HG03342 (cell line): ENCODE measurements at regions not wholly inside any gene's neighbourhood (a gene's known extent, or its start where the extent isn't known, plus 50 kb on each side); places are given as distances from the start of the nearest gene placed in this dataset.

Source experiments
- ATAC-seq: cut with Tn5 transposase; IDR thresholded peaks from one replicate; pipeline ENCODE4 v1.9.1; 2021; ENCODE audit warnings: mild to moderate bottlenecking, moderate library complexity; ENCODE audit not compliant: unreplicated experiment

- no peak for ATAC-seq
Observed at GRCh38 chr15:93459396-93459795, 370.4 kb upstream of the RGMA start.

GRCh38 chr15:93458597-93458996, 369.6 kb upstream of the RGMA start:
- no peak for ATAC-seq

DNA sequence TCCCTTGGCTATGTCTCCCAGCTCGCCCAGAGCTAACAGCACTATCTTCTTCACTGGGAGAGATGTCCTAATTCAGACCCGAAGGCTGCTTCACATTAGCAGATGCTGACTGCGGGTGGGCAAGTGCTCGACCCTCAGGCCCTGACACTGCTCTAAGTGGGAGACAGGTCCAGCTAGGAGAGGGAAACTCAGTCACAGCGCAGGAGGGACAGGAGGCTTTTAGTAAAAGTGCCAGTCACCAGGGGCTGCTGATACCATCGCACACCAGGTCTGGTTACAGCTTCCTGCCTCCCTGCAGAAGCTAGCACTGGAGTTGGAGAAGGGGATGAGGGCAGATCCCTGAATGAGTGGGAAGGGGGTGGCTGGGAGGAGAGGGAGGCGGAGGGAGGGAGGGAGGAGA, 365.8 kb upstream of the RGMA start:
- ATAC-seq = no peak

- no peak for ATAC-seq
Observed at GRCh38 chr15:93452537-93453211, 363.7 kb upstream of the RGMA start.

DNA sequence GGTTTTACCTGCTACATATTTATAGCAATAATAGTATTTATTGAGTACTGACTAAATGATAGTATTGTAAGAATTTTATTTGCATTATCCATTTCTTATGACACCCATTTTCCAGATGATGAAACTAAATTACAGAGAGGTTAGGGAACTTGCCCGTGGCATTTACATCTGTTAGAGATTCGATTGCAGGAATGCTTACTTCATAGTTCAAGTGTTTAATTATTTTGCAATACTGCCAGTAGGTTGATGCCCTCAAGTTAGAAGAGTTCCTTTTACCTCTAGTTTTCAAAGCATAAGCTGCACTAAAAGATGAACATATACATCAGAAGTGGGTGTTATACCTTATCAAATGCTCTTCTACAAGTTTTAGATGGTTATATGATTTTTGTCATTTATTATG, 362.8 kb upstream of the RGMA start:
- ATAC-seq = no peak

DNA sequence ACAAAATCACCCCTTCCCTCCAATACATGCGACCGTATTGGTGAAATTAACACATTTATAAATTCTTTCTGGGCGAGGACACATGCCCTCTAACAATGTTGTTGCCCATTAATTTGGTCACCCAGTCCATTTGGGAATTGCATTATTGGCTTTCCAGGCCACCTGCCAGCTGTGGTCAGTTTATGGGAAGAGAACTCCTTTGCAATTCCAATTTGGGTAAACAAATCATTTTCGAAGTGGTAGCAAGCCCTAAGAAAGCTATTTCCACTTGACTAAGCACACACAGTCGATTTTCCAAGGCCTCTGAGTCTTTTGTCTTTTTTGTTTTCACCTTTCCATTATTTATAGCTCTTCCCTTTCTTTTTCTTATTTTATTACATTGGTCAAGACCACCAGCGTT, 362.3 kb upstream of the RGMA start:
- ATAC-seq = no peak

DNA sequence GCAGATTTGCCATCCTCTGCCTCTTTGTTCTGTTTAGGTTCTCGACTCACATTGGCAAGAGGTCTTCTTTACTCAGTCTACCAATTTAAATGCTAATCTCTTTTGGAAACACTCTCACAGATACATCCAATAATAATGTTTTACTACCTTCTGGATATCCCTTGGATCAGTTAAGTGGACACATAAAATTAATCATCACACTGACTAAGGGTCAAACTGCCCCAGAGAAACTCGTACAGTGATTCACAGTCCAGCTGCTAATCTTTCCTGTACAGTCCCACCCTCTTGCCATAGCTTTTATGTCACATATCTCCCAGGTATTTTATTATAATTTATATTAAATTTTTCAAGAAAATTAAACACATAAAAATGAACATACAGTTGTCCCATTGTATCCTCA, 360.8 kb upstream of the RGMA start:
- no peak for ATAC-seq

DNA sequence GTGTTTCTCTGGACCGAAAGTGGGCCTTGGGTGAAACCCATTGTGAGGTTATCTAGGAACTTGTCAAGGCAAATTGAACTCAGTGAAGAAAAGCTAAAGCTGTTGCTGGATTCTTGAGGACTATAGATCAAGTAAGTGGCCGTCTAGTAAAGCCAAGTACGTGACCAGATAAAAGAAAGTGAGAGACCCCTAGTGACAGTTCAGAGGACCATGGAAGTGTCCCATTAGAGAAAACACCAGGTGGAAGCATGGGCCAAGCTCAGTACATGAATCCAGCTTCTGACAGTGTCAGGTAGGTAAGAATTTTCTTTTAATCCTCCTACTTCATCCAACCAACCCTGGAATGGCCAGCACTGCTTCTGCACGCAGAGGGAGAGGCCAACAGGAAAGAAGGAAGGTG, 349.3 kb upstream of the RGMA start:
- ATAC-seq = no peak

- no peak for ATAC-seq
Observed at GRCh38 chr15:93432474-93432873, 343.5 kb upstream of the RGMA start.

DNA sequence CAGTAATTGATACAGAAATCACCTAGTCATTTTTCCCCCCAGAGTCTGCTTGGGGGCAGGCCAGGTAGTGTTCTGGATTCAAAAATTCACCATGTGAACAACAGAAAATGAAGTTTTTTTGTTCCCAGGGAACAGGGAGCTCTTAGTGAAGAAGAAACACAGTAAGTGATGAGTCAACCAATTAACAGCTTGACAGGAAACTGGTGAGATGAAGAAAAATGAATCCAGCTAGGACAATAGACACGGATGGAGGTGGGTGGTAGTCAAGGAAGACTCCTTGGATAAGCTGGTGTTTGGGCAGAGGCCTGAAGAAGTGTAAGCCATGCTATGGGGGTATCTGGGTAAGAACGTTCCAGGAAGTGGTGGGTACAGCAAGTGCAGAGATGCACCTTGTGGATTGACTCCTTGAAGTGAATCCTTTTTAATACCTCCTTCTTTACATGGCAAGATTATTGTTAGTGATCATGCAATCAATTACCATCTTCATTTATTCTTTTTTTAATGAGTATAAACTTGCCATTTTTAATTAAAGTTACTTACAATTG, 339.9 kb upstream of the RGMA start:
- ATAC-seq = no peak

DNA sequence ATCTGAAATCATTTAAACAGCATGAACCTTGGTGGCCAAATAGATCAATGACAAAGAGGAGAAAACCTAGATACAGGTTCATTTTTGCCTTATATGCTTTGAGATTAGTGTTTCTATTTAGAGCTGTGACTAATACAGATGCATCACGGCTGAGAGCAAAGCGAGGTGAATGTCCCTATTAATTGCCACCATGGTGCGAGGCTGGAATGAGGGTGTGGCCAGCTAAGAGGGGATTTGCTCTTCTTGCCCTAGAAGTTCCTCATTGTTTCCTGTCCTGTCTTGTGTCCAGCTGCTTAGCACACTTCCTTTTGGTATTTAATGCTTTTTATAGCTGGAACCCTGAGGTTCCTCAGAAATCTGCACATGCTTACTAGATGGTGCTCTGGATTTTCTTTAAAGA, 339.1 kb upstream of the RGMA start:
- no peak for ATAC-seq

- ATAC-seq = no peak
Observed at GRCh38 chr15:93424131-93424530, 335.1 kb upstream of the RGMA start.

- ATAC-seq = no peak
Observed at GRCh38 chr15:93422476-93422875, 333.5 kb upstream of the RGMA start.

DNA sequence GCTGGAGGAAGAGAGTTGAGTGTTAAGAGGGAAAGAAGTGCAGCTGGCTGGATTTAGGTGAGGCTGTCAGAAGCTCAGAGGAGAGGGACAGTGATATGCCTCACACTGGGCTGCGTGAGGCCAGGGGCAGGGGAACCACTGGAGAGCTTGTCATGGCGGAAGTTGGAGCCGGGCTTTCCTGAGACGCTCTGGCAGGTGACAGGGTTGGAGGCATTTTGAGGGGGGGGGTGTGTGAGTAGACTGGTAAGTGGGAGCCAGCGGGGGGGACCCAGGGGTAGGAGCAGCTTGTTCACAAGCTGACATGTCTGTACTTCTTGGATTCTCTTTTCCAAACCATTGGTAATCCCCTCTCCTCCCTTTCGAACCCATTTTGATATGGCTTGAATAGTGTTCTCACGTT, 331.5 kb upstream of the RGMA start:
- ATAC-seq = no peak

DNA sequence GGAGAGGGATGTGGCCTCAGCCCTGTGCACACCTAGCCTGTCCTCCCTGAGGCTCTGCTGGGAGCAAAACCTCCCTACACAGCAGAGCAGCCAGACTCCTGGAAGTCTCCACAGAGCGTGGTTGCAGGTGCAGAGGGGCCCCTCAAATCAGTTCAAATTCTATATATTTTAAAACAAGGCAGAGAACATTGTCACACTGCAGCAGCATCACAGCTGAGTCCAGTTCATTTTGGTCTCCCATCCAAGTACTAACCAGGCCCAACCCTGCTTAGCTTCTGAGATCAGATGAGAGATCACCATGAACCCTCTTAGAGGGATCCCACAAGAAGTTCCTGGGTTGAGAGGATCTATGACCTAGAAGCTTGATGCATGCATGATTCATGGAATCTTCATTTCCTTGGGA, 331.0 kb upstream of the RGMA start:
- ATAC-seq = no peak

DNA sequence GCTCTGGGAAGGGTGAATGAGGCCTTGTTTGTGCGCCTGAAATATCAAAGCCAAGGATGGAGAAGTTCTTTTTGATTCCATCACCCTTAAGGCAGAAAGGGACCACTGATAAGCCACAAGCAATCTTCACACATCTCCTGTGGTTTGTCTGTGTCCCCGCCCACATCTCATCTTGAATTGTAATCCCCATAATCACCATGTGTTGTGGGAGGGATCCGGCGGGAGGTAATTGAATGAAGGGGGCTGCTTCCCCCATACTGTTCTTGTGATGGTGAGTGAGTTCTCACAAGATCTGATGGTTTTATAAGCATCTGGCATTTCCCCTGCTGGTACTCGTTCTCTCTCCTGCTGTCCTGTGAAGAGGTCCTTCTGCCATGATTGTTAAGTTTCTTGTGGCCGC, 329.6 kb upstream of the RGMA start:
- ATAC-seq = no peak

DNA sequence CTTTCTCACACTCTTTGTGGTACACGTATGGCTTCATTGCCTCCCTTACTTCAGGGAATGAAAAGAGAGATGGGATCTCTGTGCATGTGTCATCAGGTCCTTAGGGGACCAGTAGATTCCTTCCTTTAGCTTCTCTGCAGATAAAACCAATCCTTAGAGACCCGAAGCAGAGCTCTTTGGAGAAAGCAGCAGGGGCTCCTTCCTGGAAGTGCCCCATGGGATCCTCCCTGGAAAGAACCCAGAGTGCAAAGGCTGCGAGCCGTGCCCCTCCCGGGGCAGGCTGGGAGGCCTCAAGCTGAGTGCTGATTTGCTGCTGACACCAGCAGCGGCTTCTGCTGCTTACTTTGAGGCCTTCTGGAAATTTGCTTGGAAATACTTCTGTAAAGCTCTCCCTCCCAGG, 328.6 kb upstream of the RGMA start:
- no peak for ATAC-seq

- no peak for ATAC-seq
Observed at GRCh38 chr15:93417156-93417555, 328.1 kb upstream of the RGMA start.

- ATAC-seq = no peak
Observed at GRCh38 chr15:93415576-93415975, 326.6 kb upstream of the RGMA start.

DNA sequence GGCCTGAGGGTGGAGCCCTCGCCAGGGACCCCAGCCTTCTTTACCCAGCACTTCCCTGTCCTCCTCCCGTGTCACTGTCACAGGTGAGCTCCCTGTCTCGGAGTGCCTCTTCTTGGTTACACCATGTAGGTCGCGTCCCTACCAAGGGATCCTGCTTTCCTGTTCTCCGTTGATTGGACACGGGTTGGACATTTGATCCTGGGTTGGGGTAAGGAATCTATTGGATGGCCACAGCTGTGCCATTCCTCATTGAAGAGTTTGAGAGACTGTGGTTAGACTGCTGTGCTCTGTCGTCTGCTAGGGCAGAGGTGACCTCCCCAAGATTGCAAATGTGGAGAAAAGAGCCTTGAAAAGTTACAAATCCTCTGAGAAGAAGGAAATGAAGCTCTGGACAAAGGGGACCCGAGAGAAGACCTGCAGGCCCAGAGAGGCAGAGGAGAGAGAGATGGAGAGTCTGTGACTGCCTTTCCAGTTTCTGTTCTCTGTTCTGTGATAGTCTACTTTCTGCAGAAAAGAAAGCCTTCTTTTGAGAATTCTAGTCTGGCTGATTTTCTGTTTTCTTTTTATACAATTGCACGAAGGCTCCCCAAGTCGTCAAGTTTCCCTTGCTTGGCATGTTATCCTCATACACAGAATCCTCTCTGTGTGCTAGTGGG, 325.7 kb upstream of the RGMA start:
- no peak for ATAC-seq

DNA sequence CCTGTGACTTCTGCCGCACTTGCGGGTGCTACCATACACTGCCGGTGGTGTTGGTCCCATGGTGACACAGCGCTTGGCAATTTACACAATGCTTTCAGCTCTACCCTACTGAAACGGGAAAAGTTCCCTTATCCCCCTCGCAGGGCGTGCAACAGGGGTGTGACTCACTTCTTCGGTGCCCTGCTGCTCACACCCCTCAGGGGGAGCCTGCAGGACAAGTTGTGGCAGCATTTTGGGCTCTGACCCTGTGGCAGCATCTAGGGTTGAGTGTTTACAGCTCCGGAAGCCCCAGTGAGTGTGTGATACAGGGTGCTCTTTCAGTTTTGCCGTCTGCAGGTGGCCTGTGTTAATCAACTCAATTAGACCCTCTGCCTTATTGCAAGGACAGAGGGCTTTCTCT, 324.7 kb upstream of the RGMA start:
- ATAC-seq = no peak

DNA sequence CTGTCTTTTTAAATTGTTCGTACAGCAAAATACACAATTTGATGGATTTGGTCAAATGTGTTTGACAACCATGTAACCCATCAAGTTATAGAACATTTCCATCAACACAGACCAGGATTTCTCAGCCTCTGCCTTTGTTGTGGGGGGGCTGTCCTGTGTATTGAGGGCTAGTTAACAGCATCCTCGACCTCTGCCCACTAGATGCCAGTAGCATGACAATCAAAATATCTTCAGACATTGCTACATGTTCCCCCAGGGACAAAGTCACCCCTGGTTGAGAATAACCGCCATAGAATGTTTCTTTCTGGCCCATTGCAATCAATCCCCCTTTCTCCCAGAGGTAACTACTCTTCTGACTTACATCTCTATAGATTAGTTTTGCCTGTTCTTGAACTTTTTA, 310.1 kb upstream of the RGMA start:
- no peak for ATAC-seq

DNA sequence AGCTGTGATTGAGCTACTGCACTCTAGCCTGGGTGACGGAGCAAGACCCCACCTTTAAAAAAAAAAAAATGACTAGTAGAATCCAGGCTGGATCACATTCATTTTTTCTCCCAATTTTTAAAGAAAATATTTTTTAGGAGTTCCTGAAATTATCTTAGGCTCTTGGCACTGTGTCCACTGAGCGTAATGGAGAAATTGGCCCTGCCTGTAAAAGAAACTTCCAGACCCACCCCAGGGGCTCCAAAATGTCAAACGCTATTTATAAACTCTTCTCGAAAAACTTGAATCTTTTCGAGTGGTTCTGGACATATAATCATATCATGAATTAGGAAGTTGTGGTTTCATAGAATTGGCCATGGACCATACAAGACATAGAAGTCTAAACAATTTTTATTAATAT, 300.2 kb upstream of the RGMA start:
- ATAC-seq = no peak
